NCI-H128 (cell line): ENCODE measurements at regions not wholly inside any gene's neighbourhood (a gene's known extent, or its start where the extent isn't known, plus 50 kb on each side); places are given as distances from the start of the nearest gene placed in this dataset.

Experiments used
- DNase-seq: peaks from one replicate; lab custom pipeline; 2025; ENCODE audit not compliant: unreplicated experiment; lab: John Stamatoyannopoulos, UW

DNA sequence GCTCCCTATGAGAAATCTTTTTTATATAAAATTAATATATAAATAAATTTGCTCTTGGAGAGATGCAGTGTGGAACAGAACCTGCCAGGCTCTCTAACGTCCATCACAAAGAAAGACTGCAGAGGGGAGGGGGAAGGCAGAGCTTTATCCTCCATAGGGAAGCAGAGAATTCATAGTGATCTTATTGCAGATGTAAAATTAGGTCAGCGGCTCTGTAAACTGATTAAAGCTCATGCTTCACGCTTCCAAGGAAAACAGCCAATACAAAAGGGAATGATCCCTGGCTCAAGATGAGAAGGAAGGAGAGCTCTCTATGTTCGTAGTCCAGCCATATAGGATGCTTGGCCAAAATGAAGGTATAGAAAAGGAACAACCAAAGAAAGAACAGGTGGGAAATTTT lies 532.3 kb upstream of the PSMD7 start:
- DNase-seq = no peak

DNA sequence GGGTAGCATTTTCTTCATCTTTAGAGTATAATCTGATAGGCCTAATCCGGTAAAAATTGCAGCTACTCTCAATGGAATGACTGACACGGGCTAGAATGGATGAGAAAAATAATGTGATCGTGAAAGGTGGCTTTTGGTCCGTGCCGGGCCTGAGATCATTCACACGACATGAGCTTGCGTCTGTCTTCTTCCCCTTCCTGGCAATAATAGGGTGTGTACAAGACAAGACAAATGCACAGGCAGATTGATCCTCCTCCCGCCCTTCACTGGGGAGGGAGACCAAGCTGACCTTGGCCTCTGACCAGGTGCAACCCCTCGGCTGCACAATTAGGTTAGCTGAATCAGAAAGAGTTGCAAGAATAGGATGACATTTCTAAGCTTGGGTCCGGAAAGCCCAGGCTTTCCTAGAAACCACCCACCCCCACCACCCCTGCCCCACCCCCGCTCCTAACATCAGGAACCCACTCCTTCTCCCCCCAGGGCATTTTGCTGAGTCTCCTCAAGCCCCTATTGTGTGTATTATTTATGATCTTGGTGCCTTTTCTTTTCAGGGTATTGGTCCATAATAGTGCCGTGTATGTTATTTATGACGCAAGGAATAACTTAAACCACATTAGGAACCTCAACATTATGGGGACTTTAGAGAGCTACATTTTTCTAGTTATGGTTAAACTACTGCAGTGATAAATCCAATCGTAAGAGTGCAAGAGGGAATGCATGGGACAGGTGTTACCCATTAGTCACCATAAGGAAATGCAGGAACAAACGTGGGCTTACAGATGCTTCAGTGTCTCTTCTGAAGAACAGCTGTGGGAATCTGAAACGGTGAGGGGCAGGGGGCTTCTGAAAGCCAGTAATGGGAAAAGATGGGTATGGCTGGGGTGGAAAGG lies 540.1 kb upstream of the PSMD7 start:
- no peak for DNase-seq

DNA sequence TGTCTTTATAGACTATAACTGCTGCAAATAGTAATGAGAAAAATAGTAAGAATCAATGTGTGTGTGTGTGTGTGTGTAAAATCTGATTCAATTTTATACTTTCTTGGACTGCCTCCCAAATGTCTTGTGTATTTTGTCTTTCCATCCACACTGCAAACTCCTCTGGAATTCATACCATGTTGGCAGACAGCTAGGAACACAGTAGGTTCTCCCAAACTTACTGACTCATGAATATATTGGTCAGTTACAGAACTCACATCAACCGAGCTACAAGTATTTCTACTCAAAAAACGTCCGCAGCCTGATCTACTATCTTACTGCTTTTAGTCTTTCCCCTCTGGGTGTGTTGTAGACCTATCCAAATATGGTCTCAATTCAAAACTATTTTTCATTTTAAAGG lies 542.7 kb upstream of the PSMD7 start:
- no peak for DNase-seq

DNA sequence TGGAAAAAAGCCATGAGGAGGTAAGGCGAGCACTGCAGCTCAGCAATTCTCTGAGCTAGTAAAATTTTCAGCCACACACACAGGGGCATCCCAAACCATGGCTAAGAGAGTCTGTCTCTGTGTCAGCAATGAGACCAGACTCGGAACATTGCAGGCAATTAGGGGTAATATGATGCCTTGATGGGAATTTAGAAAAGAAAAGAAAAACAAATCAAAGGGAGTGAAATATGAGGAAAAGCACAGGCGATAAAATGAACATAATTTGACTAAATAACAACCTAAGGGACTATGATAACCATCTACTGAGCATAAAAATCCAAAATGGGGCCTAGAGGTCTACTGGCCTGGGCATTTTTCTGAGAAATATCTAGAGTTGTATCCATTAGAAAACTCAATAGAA lies 546.0 kb upstream of the PSMD7 start:
- no peak for DNase-seq

DNA sequence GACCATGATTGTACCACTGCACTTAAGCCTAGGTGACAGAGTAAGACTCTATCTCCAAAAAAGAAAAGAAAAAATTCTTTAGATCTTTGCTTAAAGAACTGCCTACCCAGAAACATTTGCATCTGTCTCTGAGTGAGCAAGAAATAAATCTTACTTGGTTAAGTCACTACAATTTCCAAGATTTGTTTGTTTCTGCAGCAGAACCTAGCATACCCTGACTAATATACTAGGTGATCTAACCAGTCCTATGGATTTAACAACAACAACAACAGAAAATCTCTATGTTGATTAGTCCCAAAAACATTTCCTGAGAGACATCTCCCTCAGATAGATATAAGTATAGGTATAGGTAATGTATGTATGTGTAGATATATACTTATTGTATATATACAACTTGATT lies 549.3 kb upstream of the PSMD7 start:
- no peak for DNase-seq

DNA sequence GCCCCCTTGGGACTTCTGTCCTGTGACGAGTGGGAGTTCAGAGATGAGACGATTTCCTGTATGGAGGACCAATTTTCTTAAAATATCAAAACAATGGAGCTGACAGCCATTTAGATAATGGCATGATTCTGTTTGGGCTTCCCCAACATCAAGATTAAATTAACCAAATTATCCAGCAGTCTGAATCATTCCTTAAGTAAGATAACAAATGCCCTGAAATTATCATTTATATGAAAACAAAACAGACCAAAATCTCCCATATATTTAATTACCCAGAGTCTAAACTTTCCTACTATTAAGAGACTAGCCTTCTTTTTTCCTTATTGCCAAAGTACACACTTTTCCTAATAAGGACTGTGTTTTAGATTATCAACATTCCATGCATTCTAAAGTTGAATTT lies 550.1 kb upstream of the PSMD7 start:
- DNase-seq = no peak

DNA sequence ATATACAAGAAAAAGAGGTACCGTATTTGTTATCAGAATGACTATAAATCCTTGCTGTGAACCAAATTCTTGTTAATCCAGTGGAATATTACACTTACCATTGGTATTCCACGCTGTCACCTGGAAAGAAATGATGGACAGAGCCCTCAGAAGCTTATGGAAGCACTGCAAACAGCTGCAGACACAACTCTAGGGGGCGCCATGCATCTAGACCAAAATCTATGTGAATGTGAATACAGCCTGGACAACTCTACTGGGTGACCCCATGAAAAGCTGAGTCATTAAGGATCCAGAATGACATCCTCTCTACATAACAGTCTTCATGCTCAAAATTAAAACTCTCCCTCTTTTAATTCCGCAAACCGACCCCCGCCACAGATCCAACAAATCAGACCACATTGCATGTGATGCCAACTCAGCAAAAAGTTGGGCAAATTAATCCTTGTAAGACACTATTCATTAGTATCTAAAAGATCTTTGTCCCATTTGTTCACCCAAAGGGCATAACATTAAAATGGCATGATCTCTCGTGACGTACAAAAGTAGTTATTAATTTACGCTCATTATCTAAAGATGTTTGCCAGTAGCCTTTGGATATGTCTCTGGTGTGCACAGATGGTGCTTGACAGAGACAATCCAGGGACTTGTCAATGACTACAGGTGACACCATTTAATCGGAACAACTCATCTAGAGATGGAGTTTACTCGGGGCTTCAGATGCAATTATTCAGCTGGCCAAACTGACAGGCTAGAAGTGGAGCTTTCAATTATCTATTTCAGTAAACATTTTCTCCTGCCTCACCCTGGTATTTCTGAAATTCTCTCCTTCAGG lies 552.7 kb upstream of the PSMD7 start:
- DNase-seq = no peak

DNA sequence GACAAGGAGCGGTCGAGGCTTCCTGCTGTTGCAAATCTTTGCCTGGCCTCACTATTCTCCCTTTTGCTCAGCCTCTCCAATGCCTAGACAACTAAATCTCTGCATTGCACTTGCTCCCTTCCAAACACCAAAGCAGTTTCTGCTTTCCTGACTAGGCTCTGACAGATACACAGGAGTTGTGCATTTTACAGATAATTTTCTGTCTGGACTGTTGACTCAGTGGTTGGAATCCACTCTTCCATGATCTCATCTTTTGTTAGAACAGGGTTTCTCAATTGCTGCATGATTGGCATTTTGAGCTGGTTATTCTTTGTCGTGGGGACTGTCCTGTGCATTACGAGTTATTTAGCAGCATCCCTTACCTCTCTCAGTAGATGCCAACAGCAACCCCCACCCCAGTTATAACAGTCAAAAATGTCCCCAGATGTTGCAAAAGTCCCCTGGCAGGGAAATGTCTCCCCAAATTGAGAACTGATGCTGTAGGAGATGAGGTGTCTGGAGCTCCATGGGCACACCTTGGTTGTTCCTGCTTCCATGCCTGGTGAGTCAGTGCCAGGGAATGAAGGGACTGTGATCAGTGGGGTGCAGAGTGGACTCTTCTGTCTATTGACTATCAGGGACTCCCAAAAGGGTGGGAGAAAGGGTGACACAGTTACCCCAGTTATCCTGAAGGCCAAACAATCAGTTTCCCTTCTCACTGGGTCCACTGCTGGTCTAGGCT lies 557.4 kb upstream of the PSMD7 start:
- DNase-seq = no peak

DNA sequence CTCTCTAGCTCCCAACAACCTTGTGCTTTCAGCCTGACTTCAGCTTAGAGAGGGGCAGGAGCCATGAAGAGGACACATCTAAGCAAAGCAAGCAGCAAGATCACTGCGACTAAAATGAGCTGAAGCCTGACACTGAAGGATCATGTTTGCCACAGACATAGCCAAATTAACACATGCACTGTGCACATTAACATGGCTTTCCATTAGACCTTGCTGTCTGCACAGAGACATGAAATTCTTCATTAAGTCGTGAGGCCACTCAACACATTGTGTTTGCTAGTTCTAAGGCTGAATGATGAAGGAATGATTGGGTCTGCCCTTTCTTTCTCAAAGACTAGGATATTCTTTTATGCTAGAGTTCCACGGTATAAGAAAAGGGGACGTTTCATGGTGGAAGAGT lies 558.3 kb upstream of the PSMD7 start:
- no peak for DNase-seq

DNA sequence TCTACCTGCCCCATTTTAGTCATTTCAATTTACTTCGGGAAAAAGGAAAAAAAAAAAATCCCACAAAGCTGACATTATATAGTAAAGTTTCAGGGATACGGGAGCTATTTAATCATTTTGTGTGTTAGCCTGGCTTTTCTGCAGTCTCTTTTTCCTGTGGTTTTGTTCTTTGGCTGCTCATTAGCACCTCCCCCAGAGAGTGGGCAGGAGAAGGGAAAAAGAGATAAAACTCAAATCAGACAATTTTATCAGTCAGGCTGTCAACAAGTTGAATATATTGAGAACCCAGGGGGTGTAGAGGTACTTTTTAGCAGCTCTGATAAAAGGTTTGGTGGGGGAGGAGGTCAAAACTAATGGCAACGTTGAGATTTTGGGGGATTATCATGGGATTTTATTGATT lies 559.0 kb upstream of the PSMD7 start:
- no peak for DNase-seq

DNA sequence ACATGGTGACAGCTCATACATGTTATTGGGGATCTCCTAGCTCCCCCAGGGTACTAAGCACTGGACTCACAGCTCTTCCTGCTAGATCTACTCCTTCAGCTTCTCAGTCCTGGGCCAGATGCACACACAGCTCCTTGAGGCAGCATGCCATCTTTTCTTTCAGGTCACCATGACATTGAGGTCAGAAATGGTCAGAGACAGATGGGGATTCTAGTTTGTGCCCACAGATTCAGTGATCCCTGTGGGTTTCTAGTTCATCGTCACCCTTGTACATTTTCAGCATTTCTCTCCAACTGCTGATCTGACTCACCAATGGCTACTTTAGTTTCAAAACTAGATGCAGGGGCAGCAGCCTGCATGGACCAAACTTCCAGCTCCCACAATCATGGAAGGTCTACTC lies 560.7 kb upstream of the PSMD7 start:
- no peak for DNase-seq

DNA sequence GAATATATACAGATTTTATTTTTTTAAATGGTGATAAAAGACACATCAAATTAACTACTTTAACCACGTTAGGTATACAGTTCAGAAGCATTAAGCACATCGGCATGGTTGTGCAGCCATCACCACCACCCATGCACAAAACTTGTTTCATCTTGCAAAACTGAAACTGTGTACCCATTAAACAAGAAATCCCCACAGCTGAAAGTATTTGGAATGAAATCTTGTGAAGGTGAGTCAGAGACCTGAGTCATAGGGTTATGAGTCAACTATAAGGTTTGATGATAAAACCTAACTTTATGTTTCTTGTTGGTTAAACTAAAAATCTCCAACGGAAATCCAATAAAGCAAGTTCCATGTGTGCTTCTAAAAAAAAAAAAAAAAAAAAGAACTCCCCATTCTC lies 561.6 kb upstream of the PSMD7 start:
- DNase-seq = no peak

DNA sequence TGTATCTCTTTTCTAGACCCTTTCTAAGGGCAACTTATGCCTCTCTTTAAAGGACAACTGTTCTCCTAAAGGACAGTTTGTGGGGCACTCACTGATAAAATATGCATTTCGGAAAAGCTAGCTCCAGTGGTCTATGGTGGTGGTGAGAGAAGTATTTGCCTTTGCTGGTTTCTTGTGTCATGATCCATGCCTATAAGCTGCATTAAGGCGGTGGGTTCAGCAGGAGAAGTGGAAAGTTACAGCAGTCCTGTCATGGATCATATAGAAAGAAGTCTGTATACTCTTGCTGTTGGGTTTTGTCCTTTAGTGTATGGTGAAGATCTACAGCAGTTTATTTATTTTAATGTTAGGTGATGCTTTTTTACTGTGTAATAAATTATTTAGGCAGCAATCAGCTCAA lies 563.9 kb upstream of the PSMD7 start:
- DNase-seq = no peak

DNA sequence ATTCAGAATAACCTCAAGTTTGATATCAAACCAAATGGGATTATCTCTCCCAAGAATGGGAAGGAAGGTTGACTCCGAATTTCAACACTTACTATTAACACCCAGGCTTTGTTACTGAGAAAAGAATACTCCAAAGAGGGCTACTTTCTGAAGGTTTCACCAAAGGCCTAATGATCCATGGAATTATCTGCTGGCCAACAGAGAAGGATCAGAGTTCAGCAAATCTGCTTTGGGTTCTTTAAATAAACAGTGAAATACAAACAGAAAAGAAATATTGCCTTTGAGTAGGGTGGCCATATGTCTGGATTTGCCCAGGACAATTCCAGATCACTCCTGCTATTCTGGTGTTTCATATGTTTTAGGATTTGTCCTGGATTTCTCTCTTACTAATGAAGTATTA lies 564.5 kb upstream of the PSMD7 start:
- DNase-seq = no peak

DNA sequence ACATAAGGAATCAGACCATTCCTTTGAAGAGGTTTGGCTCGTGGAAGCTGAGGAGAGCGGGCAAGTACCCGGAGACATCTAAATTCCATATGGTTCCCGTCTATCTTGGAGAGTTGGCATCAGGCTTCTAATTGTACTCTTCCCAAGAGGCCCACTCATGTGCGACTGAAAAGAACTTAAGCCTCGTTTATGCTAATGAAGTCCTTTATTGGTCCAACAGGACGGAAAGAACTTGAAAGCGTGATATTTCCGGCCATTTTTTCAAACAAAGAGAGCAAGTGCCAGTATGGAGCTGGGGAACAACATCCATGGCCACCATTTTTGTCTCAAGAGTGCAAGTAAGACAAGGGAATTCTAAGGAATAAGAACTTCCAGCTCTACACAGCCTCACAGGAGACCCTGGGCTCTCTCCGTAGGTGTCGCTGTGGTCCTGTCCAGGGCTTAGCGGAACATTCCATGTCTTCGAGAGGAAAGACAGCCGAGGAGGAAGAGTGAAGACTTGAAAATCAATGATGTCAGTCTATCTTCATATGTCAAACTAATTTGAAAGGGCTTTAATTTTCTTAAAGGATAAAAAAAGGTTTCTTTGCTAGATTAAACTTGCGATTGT lies 566.0 kb upstream of the PSMD7 start:
- DNase-seq = no peak

DNA sequence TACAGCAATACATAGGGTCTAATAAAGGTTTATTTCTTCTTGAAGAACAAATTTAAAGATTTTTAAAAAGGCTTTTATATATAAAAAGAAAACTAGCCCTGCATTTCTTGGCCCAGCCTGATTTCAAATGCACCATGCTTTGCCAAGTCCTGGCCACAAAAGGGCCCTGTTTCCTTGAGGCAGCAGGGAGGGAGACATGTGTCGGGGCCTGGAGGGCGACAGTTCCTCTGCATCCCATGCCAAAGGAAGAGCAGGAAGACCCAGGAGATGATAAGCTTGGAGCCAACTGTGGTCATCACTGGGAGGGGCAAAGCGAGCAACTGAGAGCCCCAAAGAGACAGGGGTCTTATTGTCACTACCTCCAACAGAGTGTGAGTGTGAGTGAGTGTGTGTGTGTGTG lies 571.5 kb upstream of the PSMD7 start:
- DNase-seq = no peak

DNA sequence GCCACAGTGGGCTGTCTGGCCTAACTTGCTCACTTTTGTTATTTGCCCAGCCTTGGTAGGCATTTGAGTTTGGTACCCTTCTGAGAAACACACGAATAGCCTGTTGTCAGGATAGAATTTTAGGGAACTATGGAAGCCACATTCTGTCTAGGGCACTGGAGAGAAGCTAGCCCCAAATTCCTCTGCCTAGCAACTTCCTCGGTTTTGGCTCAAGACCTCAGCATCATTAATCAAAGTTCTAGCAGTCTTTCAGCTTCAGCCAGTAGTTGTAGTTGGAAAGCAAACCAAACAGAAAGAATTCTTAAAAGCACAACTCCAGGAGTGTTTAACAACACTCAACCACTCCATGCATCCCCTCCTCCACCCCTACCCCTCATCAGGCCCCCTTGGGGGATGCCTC lies 572.1 kb upstream of the PSMD7 start:
- DNase-seq = no peak

DNA sequence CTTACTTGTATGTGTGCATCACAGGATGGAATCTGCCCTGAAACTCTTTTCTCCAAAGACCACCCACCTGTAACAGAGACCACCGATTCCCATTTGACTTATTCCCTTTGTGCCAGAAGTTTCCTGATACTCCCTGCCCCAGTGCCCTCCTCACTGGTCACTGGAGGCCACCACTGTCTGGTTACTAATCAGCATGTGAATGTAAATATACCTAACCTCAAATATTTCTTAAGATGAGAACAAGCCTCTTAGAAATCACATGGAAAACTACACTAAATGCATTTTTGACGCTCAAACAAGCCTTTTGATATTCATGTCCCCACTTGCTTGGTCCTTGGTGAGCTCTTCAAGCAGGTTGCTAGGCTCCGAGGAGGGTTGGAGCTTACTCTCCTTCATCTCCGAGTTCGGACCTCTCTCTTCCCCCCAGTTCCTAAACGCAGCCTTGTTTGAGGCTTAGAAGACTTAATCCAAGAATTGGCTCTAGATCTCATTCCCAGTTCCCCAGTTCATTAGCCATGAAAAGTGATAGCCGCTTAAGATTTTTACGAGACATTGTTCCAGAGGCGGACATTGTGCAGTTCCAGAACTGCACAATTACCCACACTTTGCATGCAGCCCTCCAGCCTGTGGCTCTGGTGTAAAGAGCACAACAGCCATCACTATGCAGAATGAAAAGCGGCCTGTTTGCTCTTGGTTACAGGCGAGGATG lies 579.2 kb upstream of the PSMD7 start:
- no peak for DNase-seq

DNA sequence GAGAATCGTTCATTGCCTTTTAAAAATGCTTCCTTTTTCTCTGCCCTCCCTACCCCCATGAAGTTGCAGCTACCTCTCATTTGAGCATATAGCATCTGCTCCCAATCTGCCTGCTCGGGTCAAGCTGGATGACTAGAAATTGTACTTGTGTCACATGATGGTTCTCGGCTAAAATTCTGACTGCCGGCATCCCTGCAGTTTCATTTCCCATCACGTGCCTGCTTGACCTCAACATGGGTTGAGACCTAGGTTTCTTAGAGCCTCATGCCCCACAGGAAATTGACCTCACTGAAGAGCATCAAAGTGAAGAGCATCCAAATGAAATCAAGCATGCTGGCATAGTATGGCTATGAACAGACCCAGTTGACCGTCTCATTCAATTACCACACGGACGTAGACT lies 581.6 kb upstream of the PSMD7 start:
- DNase-seq = no peak

DNA sequence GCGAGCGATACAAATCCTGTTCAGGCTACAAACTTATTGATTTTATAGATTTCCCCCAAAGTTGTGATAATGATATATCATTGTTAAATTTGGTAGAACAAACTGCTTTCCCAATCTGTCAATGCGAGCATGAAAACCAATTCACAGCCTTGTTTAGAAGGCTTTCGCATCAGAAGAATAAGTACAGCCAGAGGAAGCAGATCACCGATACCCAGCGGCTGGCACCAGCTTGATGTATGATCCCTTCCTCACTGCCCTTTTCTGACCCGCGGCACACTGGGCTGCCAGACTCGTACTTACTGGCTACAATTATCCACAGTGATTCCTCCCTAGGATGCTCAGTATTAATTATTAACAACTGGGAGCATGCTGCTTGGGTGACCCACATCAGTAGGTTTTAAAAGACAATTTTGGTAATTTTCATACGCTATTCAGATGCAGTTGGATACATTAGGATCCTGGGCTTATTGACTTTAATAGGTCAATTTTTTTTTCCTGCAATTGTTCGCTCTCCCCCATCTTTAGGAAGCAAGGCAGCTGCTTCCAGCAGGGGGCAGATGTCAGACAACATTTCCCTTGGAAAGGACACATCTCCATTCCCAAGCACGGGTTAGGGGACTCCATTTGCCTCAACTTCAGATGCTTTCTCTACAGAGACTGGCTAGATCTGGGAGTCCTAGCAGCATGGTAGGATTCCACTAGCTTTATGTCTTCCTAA lies 582.7 kb upstream of the PSMD7 start:
- DNase-seq = no peak
